GM19239 (cell line): ENCODE measurements at regions not wholly inside any gene's neighbourhood (a gene's known extent, or its start where the extent isn't known, plus 50 kb on each side); places are given as distances from the start of the nearest gene placed in this dataset.
A peak's percentile ranks its signal among the peaks of the same experiment; 100 is the strongest.

Experiments used
- DNase-seq: peaks from one replicate; pipeline ENCODE4 v3.0.0; 2011; ENCODE audit warnings: low spot score; ENCODE audit not compliant: insufficient read length
- FAIRE-seq: peaks from 2 replicates; lab custom pipeline; 2011; peaks lifted over from hg19 to GRCh38; lab: Jason Lieb, UNC

GRCh38 chr5:133749331-133749985, 137.1 kb upstream of the FSTL4 start:
- FAIRE-seq (no peak), DNase-seq (no peak)

- DNase-seq, result peak; percentile 24
Observed at GRCh38 chr5:133746834-133747233, 134.5 kb upstream of the FSTL4 start.

GRCh38 chr5:133744960-133745308, 132.6 kb upstream of the FSTL4 start:
- FAIRE-seq (no peak), DNase-seq (no peak)

More at GRCh38 chr5:133746834-133747233, 134.5 kb upstream of the FSTL4 start:
- no peak for FAIRE-seq

- FAIRE-seq, result no peak
- DNase-seq, result no peak
Observed at GRCh38 chr5:133744051-133744959, 132.0 kb upstream of the FSTL4 start.

- FAIRE-seq (no peak), DNase-seq (peak; percentile 10)
Observed at GRCh38 chr5:133742431-133742988, 130.2 kb upstream of the FSTL4 start.

GRCh38 chr5:133741818-133742355, 129.5 kb upstream of the FSTL4 start:
- DNase-seq, result no peak
- FAIRE-seq, result no peak

GRCh38 chr5:133741396-133741795, 129.1 kb upstream of the FSTL4 start:
- FAIRE-seq (no peak), DNase-seq (no peak)

- FAIRE-seq (no peak), DNase-seq (no peak)
Observed at GRCh38 chr5:133739181-133739780, 126.9 kb upstream of the FSTL4 start.

GRCh38 chr5:133738271-133738670, 125.9 kb upstream of the FSTL4 start:
- FAIRE-seq, result no peak
- no peak for DNase-seq

- DNase-seq (no peak), FAIRE-seq (no peak)
Observed at GRCh38 chr5:133736512-133736911, 124.2 kb upstream of the FSTL4 start.

GRCh38 chr5:133735346-133735745, 123.0 kb upstream of the FSTL4 start:
- DNase-seq, result no peak
- FAIRE-seq, result no peak

GRCh38 chr5:133734916-133735315, 122.6 kb upstream of the FSTL4 start:
- no peak for DNase-seq
- no peak for FAIRE-seq

GRCh38 chr5:133732536-133732935, 120.2 kb upstream of the FSTL4 start:
- FAIRE-seq (no peak), DNase-seq (no peak)

GRCh38 chr5:133731951-133732350, 119.6 kb upstream of the FSTL4 start:
- FAIRE-seq (no peak), DNase-seq (no peak)

GRCh38 chr5:133730866-133731265, 118.5 kb upstream of the FSTL4 start:
- FAIRE-seq (no peak), DNase-seq (no peak)

GRCh38 chr5:133730346-133730745, 118.0 kb upstream of the FSTL4 start:
- no peak for FAIRE-seq
- DNase-seq, result no peak

GRCh38 chr5:133729800-133730199, 117.5 kb upstream of the FSTL4 start:
- no peak for FAIRE-seq
- no peak for DNase-seq

GRCh38 chr5:133728475-133728874, 116.1 kb upstream of the FSTL4 start:
- FAIRE-seq (no peak), DNase-seq (no peak)

GRCh38 chr5:133727636-133728035, 115.3 kb upstream of the FSTL4 start:
- FAIRE-seq (no peak), DNase-seq (no peak)

- no peak for DNase-seq
- FAIRE-seq, result no peak
Observed at GRCh38 chr5:133723651-133724366, 111.5 kb upstream of the FSTL4 start.
